ENCODE measurements at regions not wholly inside any gene's neighbourhood (a gene's known extent, or its start where the extent isn't known, plus 50 kb on each side); places are given as distances from the start of the nearest gene placed in this dataset.
"Not testable (repeated sequence)": the region's sequence is repeated elsewhere in the genome, so short reads cannot be mapped to it uniquely, and the experiment has no call there.

GRCh38 chr10:108352771-108353170 is 1188.3 kb upstream of the SORCS1 start:
- no peak for DNase-seq (ENCODE audit: low spot score)

- no peak for DNase-seq (ENCODE audit: low spot score)
Measured at GRCh38 chr10:108348215-108348614, 1183.7 kb upstream of the SORCS1 start.

GRCh38 chr10:108346066-108346465 is 1181.6 kb upstream of the SORCS1 start:
- DNase-seq (ENCODE audit: low spot score), result no peak

GRCh38 chr10:108338146-108338545 is 1173.6 kb upstream of the SORCS1 start:
- no peak for DNase-seq (ENCODE audit: low spot score)

GRCh38 chr10:108336836-108337235 is 1172.3 kb upstream of the SORCS1 start:
- no peak for DNase-seq (ENCODE audit: low spot score)

- DNase-seq (ENCODE audit: low spot score), result no peak
Measured at GRCh38 chr10:108327706-108328105, 1163.2 kb upstream of the SORCS1 start.

GRCh38 chr10:108323274-108323798 is 1158.8 kb upstream of the SORCS1 start:
- DNase-seq (ENCODE audit: low spot score), result no peak

GRCh38 chr10:108319434-108320222 is 1155.1 kb upstream of the SORCS1 start:
- no peak for DNase-seq (ENCODE audit: low spot score)

GRCh38 chr10:108315636-108316035 is 1151.1 kb upstream of the SORCS1 start:
- not testable (repeated sequence) for DNase-seq (ENCODE audit: low spot score)

GRCh38 chr10:108307925-108308312 is 1143.4 kb upstream of the SORCS1 start:
- no peak for DNase-seq (ENCODE audit: low spot score)

- DNase-seq (ENCODE audit: low spot score), result no peak
Measured at GRCh38 chr10:108307250-108307924, 1142.9 kb upstream of the SORCS1 start.

- no peak for DNase-seq (ENCODE audit: low spot score)
Measured at GRCh38 chr10:108303149-108303548, 1138.6 kb upstream of the SORCS1 start.

- no peak for DNase-seq (ENCODE audit: low spot score)
Measured at GRCh38 chr10:108301002-108301401, 1136.5 kb upstream of the SORCS1 start.

GRCh38 chr10:108290823-108291222 is 1126.3 kb upstream of the SORCS1 start:
- DNase-seq (ENCODE audit: low spot score), result no peak

GRCh38 chr10:108275895-108276685 is 1111.6 kb upstream of the SORCS1 start:
- no peak for DNase-seq (ENCODE audit: low spot score)

GRCh38 chr10:108260383-108260906 is 1095.9 kb upstream of the SORCS1 start:
- no peak for DNase-seq (ENCODE audit: low spot score)

- no peak for DNase-seq (ENCODE audit: low spot score)
Measured at GRCh38 chr10:108254089-108254488, 1089.6 kb upstream of the SORCS1 start.

- DNase-seq (ENCODE audit: low spot score), result no peak
Measured at GRCh38 chr10:108252771-108253170, 1088.3 kb upstream of the SORCS1 start.

- no peak for DNase-seq (ENCODE audit: low spot score)
Measured at GRCh38 chr10:108250936-108251620, 1086.6 kb upstream of the SORCS1 start.

GRCh38 chr10:108249940-108250339 is 1085.4 kb upstream of the SORCS1 start:
- DNase-seq (ENCODE audit: low spot score), result no peak

GRCh38 chr10:108244443-108245228 is 1080.1 kb upstream of the SORCS1 start:
- DNase-seq (ENCODE audit: low spot score), result no peak

Data from Ammon's horn (tissue), 1 donor.